RPMI8226 (cell line): ENCODE measurements at regions not wholly inside any gene's neighbourhood (a gene's known extent, or its start where the extent isn't known, plus 50 kb on each side); places are given as distances from the start of the nearest gene placed in this dataset.
"Not testable (repeated sequence)": the region's sequence is repeated elsewhere in the genome, so short reads cannot be mapped to it uniquely, and the experiment has no call there.

Experiments used
- DNase-seq: peaks from one replicate; pipeline ENCODE4 v3.0.0-alpha.2; 2015

DNA sequence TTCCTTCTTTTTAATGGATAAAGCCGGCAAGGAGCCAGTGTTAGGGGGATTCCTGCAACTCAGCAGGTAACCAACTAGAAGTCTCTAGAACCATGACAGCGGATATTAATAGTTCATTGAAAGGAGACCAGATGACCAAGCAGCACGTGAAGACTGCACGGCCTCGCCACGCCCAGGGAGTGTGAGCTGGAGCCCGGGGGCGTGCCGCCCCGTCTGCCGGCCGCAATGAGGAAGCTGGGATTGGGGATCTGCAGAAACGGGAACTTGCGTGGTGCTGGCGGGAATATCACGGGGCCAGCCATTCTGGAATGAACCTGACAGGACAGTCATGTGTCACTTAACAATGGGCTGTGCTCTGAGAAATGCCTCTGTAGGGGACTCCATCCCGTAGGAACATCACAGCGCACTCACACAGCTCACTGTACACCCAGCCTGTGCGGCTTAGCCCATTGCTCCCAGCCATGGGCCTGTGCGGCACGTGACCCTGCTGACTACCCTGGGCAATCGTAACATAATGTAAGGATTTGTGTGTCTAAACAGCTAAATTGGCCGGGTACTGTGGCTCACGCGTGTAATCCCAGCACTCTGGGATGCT is 4092.8 kb upstream of the TPTE start:
- DNase-seq = not testable (repeated sequence)

DNA sequence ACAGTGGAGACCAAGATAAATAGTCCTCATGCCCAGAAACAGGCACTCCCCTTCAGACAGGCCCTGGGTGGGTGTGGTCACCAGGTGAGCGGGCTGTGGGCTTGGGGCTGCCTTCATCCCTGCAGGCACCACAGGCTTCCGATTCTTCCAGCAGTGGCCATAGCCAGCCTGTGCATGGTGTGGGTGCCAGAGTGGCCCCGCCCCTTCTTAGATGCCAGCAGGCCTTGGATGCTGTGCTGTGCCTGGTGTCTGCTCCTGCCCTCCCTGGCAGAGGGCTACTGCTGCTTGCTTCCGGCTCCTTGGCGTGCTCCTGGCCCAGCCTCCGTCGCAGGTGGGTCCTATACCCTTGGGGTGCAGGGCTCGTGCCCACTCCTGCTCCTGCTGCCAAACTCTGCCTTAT is 4091.5 kb upstream of the TPTE start:
- DNase-seq = not testable (repeated sequence)

DNA sequence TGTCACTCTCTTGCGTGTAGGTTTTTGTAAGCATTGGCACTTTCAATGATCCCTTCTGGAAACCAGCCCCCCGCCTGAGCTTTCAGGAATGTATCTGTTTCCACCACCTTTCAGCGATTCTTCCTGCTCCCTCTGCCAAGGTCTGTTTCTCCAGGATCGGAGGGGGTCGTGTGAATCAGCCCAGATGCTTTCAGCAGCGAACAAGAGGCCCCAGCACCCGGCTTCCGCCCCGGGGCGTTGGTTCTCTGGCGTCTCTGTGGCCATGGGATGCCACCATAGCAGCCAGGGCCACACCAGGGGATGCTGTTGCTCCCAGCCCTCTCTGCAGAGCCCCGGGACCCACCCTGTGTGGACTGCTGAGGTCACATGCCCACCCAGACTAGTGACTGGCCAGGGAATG is 4088.2 kb upstream of the TPTE start:
- not testable (repeated sequence) for DNase-seq

DNA sequence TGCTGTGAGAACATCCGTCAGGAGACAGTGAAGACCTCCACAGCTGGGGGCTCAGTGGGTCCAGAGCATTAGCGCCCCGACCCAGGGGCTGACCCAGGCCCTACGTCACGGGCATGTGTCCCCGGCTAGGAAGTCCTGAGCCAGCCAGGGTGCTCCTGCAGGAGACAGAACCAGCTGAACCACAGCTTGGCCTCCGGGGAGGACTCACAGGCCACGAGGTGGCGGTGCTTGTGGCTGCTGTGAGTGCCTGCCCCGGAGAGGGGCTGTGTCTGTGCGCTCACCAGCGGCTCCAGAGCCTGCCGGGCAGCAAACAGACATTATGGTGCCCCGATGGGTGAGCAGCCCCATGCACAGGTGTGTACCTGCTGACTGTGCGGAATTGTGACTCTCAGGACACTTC is 4085.2 kb upstream of the TPTE start:
- peak; percentile 1 for DNase-seq

DNA sequence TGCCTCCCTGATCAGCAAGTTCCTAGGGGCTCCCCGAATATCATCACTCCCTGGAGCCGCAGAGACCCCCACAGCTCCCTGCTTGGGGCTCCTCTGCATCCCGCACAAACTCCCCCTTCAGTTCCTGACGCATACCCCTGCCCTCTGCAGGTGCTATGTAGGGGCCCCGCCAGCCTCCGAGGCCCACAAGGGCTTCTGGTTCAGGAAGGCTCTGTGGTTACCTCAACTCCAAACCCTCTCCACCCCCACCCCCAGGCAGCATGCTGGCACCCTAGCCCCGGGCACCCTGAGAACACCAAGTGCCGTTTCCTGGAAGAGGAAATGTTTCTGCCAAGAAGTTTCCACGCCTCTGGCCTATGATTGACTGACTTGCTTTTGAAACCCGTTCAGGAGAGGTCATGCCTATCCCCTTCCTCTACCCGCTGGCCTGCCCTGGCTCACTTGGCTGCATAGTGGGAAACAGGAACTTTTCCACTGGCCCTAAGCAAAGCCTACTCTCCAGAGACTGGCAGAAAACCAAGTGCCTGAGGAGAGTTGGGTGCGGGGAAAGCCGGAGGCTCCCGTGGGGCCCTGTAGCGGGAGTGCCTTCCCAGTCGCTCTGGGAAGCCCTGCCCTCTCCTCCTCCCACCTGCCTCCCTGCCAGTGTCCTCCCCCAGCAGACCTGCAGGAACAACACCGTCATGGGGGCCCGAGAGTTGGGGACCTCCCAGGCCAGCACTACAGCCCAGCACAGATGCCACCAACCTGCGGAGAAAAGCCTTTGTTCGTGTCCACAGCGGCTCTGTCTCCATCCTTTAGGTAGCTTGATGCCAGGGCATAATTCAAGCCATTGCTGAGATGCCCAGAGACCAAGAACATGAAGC is 4084.2 kb upstream of the TPTE start:
- not testable (repeated sequence) for DNase-seq

DNA sequence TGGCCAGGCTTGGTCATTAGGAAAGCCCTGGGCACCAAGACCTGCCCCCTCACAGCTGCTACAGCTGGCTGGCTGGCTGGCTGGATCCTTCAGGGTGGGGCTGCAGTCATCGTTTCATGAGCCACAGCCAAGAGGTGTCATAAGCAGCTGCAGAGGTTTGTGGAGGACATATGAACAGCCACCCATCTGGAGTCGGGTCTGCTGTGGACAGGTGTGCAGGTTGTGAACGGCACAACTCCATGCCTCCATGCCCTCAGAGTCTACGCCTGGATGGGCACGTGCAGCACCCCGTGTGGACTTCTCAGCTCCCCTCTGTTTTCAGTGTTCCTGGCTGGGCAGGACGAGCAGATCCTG is 4083.6 kb upstream of the TPTE start:
- DNase-seq = not testable (repeated sequence)

DNA sequence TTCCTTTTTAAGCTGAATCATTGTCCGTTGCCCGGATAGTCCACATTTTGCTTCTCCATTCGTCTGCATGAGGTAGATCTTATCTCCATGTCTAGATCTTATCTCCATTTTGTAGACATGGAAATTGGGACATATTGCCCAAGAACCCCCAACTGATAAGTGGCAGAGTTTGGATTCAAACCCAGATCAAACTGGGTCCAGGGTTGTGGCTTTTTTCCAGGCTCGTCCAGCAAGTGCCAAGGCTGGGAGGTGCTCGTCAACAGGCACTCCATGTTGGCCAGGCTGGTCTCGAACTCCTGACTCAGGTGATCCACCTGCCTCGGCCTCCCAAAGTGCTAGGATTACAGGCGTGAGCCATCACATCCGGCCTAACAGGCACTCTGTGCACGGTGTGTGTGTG is 4082.3 kb upstream of the TPTE start:
- DNase-seq = not testable (repeated sequence)

DNA sequence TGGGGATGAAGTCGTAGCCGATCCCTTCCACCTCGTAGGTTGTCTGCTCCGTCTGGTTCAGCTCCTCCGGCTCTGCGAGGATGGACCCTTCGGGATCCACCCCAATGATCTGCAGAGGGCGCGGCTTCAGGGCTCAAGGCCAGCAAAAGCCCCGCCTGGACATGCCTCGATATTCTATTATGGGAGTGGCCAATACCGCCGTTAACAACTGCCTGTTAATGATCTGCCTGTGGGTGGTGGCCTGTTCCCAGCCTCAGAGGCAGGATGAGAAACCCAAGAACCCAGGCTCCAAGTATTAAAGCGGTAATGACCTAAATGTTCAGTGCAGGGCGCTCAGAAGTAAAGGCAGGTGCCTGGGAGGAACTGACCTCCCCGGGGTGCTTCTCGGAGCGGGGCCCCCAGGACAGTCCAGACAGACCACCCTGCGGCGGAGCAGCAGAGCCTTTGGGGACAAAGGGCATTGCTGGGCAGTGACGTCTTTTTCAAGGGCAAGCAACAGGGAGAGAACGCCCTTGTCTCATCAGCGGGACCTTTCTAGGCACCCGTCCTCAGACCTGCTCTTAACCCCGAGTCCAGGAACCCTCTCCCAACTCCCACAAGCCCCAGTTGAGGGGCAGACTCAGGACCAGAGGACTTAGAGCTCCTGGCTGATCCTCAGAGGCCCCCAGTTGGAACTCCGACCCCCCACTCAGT is 4066.6 kb upstream of the TPTE start:
- DNase-seq = not testable (repeated sequence)

DNA sequence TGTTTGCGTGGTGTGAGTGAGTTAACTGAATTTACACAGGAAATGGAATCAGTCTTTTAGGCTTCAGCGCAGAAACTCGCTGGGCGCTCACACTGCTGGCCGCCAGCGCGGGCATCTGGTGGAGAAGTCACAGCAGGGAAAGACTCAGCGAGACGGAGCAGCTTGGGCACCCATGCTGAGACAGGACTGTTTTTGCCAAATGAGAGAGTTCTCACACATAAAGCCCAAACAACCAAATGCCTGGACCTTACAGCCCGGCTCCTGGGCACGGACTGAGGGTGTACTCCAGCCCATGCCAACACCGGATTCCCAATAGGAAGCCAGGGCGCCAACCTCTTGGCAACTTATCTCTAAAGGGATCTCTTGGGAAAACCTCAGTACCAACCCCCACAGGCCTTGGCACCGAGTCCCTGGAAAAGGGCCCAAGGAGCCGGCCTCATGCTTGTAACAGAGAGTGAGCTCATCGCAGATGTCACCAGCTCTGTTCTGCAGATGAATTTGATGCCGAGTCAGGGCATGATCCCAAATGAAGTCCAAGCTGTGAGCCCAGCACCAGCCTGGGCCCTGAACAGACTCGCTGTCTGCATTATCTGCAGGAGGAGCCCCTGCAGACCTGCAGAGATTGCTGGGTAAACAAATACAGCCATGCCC is 4065.2 kb upstream of the TPTE start:
- not testable (repeated sequence) for DNase-seq

DNA sequence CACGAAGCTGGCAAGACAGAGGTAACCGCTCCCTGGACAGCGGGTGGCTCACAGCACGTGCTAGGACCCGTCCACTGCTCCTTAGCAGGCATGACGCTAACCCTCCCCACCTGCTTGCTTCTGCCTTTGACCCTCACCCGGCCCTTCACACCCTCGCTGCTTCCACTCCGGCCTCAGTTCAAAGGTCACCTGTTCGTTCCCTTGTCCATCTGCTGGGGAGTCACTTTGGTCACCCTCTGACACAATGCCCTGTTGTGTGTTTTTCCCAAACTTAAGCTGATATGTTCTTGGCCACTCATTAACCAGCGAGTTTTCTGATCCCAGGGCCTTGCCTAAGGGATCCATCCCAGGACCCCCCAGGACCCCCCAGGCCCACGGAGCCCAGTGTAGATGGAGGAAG is 4061.6 kb upstream of the TPTE start:
- DNase-seq = not testable (repeated sequence)

DNA sequence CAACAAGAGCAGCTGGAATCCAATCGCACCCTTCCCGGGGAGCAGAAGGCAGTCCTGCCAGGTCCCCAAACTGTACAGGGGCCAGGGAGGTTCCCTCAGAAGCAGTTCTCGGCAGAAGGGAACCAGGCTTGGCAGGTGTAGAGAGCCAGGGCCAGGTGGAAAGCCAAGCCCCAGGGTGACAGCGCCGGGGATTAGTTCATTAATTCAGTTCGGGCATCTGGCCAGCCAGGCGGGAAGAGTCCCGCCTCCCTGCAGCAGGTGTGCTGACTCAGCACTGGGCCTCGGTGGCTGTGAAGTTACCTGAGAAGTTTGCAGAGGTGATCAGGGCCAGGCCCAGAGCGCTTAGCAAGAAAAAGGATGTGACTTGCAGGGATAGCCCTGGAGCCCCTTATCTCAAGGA is 4060.0 kb upstream of the TPTE start:
- not testable (repeated sequence) for DNase-seq

DNA sequence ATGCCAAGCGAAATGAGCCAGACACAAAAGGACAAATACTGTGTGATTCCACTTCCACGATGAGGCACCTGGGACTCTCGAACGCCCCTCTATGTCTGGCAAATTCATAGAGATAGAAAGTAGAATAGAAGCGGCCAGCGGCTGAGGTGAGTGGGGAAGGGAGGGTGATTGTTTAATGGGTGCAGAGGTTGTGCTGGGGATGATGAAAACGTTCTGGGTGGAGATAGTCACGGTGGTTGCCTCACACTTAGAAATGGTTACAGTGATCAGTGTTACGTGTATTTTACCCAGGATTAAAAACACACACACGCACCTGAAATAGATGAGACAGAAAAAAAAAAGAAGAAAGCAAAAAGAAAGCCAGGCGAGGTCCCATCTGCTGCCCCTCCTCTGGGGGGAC is 4057.0 kb upstream of the TPTE start:
- not testable (repeated sequence) for DNase-seq

DNA sequence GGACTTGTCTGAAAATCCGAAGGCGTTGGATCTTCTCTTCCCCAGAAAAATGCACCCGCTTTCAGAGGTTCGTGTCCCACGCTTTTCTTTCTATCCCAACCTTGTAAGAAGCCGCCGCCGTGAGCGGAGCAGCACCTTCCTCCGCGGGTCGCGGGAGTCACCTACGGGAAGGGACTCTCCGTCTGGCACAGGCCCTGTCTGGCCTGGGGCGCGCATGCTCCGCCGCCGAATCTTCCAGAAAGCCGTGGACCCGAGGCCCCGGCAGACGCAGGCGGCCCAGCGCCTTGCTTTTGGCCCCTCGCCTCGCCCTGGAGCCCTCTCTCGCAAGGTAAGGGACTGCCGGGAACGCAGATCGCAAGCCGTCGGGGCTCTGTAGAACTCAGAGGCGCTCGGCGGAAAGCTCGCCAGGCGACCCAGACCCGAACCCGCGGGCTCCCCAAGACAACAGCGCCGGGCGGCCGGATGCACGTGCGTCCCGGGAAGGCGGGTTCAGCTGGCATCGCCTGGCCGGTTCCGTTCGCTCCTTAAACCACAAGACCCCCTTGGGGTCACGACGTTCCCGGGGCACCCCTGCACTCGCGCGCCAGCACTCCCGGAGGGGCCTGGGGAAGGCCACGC is 4055.2 kb upstream of the TPTE start:
- DNase-seq = not testable (repeated sequence)

DNA sequence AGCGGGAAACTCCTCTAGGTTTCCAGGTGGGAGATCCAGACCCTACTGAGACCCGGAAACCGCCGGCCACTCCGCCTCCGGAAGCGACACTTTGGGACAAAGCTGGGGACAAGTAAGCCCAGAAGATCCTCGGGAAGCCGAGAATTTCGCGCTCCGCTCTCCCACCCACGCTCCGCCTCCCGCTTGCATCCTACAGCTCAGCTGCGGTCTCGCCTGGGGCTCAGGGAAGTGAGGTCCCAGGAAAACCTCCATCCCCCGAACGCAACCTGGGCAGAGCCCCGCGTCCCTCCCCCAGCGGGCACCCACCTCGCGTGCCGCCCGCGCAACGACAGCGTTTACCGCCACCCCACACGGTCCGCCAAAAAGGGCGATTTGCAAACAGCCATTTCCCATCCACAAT is 4054.7 kb upstream of the TPTE start:
- DNase-seq = not testable (repeated sequence)

DNA sequence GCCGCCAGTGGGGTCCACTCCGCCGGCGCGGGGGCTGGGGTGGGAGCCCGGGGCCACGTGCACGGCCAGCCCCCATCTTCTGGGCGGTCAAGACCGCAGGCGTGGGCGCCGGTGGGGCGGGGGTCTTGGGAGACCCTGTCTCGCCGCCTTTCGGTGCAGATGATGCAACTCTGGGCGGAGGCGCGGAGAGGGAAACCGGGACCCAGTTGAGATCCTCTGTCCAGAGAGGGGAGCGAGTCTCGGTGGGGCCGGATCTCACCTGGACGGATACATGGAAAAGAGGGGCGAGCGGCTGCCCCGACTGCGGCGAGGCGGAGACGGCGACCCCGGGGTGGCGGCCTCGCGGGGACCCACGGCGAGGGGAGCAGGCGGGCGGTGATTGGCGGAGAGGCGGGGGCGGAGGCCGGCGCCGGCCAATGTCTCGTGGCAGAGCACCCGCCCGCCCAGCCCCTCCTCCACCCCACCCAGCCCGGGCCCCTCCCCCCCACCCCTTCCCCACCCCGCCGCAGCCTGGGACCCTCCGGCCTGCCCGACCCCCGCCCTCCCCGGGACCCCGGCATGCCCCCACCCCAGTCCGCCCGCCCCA is 4054.1 kb upstream of the TPTE start:
- DNase-seq = not testable (repeated sequence)

DNA sequence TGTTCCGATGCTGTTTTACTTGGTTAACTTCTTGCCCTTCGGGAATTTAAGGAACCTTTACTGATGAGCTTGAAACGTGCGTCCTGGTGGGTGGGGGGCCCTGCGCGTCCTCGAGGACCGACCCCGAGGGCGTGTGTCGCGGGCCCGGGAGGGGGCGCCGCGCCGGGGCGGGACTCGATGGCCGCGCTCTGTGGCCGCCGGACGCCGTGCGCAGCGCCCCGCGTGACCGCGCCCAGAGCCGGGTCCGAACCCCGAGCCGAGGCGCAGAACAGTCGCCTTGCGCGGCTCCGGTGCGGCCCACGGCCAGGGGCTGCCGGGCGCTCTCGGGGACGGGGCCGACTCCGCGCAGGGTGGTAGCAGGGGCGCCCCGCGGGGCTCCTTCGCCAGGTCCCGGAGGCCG is 4053.5 kb upstream of the TPTE start:
- DNase-seq = not testable (repeated sequence)

DNA sequence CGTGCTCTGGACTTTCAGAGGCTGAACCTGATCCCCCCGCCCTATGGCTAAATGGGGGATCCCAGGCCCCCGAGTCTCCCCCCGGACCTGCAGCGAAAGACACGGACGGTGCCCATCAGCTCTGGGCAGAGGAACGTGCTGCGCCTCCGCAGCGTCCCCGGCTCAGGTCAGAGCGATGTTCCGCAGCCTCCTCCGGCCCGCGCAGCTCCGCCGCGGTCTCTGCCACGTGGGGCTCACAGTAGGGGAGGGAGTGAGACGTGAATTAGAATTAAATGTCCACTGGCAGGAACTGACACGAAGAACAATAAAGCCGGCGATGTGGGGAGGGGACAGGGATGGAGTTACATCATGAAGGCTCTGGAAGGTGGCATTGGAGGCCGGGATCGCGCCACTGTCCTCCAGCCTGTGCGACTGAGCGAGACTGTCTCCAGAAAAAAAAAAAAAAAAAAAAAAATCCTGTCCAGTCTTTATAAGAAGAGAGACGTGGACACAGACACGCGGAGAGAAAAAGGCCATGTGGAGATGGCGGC is 4053.0 kb upstream of the TPTE start:
- not testable (repeated sequence) for DNase-seq

DNA sequence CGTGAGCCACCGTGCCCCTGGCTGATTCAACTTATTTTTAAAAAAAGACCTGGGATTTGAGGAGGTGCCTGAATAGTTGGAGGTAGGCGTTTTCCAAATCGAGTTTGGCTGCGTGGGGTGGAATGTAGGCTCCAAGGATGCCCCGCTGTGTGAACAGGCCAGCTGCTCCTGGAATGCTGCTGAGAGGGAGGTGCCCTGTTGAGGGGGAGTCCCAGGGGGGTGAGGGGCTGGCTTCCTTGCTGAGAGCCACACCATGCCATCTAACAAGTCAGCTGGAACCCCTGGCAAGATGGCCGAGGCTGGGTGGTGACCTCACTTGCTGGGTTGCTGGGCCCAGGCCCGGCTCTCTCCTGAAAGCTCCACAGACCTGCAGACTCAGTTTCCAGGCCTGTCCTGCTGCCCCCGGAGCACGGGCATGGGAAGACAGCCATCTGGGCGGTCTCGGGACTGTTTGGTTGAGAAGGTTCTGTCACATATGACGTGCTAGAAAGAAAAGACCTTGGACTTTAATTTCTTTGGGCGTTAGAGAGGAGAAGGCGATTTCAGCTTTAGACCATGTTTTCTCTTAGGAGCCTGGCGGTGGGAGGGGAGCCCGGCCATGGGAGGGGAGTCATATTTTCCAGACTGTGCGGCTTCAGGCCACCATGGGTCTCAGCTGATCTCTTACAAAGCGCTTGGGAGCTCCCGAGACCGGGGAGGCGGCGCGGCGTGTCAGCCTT is 4047.0 kb upstream of the TPTE start:
- not testable (repeated sequence) for DNase-seq

DNA sequence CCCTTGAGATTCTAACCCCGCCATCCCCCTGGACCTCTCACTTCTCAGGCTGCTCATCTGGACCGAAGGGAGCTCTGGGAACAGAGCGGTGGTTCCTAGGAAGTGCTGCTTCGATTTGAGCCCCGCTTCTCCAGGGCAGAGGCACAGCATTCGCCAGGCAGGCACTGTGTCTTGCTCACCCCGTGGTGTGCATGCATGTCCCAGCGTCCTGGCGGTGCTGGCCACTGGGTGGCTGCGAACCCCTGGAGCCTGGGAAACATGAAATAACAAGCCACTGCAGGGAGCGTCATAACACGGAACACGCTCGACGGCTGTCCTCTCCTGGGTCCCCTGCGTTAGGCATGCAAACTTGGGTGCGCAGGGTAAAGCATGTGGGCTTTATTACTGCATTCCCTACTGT is 4040.3 kb upstream of the TPTE start:
- not testable (repeated sequence) for DNase-seq

DNA sequence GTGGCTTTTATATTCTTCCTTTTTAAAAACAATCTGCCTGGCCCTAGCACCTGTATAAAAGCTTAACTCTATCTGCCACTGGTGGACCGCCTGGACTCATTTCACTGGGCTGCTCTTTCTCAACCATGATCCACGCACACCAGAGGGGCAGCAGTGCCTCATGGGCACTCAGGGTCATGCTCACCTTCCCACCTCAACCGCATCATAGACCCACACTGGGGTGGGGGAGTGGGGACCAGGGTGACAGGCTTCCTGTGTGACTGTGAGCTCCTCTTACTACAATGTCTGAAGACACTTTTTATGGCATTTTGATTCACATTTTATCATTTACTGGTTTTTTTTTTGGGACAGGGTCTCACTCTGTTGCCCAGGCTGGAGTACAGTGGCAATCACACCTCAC is 4038.8 kb upstream of the TPTE start:
- DNase-seq = not testable (repeated sequence)

DNA sequence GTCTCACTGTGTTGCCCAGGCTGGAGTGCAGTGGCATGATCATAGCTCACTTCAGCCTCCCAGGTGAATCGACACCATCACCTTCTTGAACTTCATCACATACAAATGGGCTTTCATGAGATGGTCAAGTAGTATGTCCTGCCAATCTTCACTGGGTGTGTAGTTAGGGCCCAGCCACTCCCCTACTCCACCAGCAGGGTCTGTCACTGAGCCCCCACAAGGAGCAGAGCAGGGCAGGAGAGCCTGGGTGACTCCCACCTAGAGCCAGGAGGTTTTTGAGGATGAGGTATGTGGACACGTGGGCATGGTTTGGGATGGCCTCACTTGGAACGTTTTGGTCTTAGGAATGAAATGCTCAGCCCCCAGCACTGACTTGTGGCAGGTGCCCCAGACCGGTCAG is 4037.7 kb upstream of the TPTE start:
- DNase-seq = not testable (repeated sequence)
